ENCODE measurements at regions not wholly inside any gene's neighbourhood (a gene's known extent, or its start where the extent isn't known, plus 50 kb on each side); places are given as distances from the start of the nearest gene placed in this dataset.

DNA sequence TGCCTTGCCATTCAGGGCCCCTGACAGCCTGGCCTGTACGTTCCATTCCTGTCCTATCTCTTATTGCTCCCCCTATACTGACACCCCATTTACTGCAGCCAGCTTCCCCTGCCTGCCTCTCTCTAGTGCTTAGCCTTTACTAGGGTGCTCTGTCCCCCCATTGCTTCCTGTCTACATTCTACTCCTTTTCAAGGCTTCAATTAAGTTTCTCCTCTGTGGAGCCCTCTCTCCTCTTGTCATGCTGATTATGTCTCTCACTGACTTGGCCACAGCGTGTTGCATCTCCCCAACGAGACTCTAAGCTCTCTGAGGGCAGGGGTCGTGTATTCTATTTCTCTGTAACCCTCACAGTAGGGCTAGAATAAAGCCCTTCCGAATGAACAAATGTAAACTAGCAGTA, 185.2 kb downstream of the RPLP1 start:
- TF ChIP-seq GATA3 (IDR thresholded peaks at IDR 0.05; ENCODE audit: low read depth, low read length) (no peak), GATA2 (IDR thresholded peaks at IDR 0.05; ENCODE audit: low read depth, low read length) (no peak)

GRCh38 chr15:69643476-69643875, 190.9 kb downstream of the RPLP1 start:
- TF ChIP-seq GATA2 (IDR thresholded peaks at IDR 0.05; ENCODE audit: low read depth, low read length) (no peak), GATA3 (IDR thresholded peaks at IDR 0.05; ENCODE audit: low read depth, low read length) (no peak)

DNA sequence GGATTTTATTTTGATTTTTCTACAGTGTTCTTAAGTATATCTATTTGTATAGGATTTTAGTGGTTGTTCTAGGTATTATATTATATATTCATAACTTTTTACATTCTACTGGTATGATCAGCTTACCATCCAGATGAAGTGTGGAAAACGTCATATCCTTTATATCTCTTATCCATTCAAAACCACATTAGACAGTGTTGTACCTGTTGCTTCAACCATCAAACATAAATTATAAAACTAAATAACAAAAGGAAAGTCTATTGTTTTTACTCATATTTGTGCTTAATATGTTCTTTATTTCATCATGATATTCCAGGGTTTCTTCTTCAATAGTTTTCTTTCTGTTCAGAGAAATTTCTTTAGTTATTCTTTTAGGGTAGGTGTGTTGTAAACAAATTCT, 191.4 kb downstream of the RPLP1 start:
- TF ChIP-seq GATA2 (IDR thresholded peaks at IDR 0.05; ENCODE audit: low read depth, low read length) (no peak), GATA3 (IDR thresholded peaks at IDR 0.05; ENCODE audit: low read depth, low read length) (no peak)

DNA sequence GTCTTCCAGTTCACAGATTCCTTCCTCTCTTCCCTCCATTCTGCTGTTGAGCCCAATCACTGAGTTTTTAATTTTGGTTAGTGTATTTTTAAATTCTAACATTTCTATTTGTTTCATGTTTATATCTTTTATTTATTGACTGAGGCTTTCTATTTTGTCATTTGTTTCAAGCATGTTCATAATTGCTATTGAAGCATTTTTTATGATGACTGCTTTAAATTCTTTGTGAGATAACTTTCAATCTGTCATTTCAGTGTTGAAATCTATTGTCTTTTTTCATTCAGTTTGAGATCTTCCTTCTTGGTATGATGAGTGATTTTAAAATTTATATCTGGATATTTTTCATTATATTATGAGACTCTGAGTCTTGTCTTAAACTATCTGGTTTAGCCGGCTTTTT, 192.3 kb downstream of the RPLP1 start:
- TF ChIP-seq GATA2 (IDR thresholded peaks at IDR 0.05; ENCODE audit: low read depth, low read length) (no peak), GATA3 (IDR thresholded peaks at IDR 0.05; ENCODE audit: low read depth, low read length) (no peak)

DNA sequence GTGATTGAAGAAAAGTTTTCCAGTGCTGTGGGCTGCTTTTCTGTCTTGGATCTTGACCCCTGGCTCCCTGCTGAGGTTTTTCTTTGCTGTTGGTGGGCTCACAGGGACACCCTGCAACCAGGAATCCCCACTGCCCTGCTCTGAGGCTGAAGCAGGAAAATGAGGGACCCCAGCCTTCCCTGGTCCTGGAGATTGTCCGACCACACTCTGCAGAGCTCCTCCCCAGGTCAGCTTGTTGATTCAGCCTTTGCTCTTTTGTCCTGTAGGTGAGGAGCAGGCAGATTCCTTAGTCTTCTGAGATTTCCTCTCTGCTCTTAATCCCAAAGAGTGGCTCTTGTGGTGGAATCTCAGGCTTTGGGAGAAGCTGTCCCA, 194.5 kb downstream of the RPLP1 start:
- TF ChIP-seq GATA2 (IDR thresholded peaks at IDR 0.05; ENCODE audit: low read depth, low read length) = no peak
- no peak for TF ChIP-seq GATA3 (IDR thresholded peaks at IDR 0.05; ENCODE audit: low read depth, low read length)

DNA sequence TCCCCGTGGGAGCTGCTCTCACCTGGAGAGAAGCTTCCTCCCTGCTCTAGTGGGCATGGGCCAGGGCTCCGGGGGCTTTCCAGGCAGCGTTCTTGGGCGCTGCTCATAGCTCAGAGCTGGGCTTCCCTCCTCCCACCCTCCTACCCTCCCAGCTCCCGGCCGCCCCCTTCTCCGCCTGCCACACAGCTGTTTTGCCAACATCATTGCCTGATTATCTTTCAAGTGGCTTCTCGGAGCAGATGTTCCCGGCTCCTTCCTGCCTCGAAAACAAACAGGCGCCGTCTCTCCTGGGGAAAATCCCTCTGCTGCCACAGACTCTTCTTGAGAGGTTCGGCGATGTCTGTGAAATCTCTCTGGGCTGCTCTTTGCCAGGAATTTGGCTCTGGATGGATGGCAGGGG, 195.6 kb downstream of the RPLP1 start:
- TF ChIP-seq GATA2 (IDR thresholded peaks at IDR 0.05; ENCODE audit: low read depth, low read length) = no peak
- no peak for TF ChIP-seq GATA3 (IDR thresholded peaks at IDR 0.05; ENCODE audit: low read depth, low read length)

GRCh38 chr15:69648775-69649735, 196.4 kb downstream of the RPLP1 start:
- TF ChIP-seq GATA2 (IDR thresholded peaks at IDR 0.05; ENCODE audit: low read depth, low read length) (no peak), GATA3 (IDR thresholded peaks at IDR 0.05; ENCODE audit: low read depth, low read length) (no peak)

DNA sequence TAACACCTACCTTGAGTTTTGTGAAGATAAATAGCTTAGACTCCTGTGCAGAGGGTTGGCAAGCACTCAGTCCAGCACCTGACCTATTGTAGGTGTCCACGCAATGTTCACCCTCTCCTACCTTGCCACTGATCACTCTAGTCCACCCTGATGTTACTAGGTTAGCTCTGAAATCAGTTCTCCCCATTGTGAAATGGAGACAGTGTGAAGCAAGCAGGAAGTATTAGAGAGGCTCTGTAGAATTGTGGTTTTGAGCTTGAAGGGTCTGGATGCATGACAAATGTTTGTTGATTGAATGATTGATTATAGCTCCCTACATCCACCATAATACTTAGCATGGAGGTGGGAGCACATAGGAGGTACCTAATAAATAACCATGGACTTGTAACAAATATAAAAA, 199.7 kb downstream of the RPLP1 start:
- TF ChIP-seq GATA2 (IDR thresholded peaks at IDR 0.05; ENCODE audit: low read depth, low read length) (no peak), GATA3 (IDR thresholded peaks at IDR 0.05; ENCODE audit: low read depth, low read length) (no peak)

GRCh38 chr15:69652751-69653305, 200.2 kb downstream of the RPLP1 start:
- TF ChIP-seq GATA3 (IDR thresholded peaks at IDR 0.05; ENCODE audit: low read depth, low read length) (no peak), GATA2 (IDR thresholded peaks at IDR 0.05; ENCODE audit: low read depth, low read length) (no peak)

GRCh38 chr15:69653306-69653705, 200.7 kb downstream of the RPLP1 start:
- TF ChIP-seq GATA3 (IDR thresholded peaks at IDR 0.05; ENCODE audit: low read depth, low read length) (no peak), GATA2 (IDR thresholded peaks at IDR 0.05; ENCODE audit: low read depth, low read length) (no peak)

DNA sequence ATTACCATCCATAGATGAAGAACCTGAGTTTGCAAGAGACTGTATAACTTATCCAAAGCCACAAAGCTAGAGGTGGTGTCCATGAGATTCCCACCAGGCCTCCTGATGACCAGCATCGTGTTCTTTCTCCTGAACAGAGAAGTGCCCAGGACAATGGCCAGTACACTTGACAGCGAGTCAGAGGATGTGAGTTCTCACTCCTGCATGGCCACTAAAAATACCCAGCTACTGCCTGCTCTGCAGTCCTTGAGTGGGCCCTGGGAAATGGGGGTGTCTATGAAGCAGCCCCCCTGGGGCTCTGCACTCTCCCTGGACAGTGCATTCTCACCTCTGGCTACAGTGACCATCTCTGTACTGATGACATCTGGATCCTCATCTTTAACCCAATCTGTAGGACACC, 201.2 kb downstream of the RPLP1 start:
- no peak for TF ChIP-seq GATA3 (IDR thresholded peaks at IDR 0.05; ENCODE audit: low read depth, low read length)
- TF ChIP-seq GATA2 (IDR thresholded peaks at IDR 0.05; ENCODE audit: low read depth, low read length) = no peak

DNA sequence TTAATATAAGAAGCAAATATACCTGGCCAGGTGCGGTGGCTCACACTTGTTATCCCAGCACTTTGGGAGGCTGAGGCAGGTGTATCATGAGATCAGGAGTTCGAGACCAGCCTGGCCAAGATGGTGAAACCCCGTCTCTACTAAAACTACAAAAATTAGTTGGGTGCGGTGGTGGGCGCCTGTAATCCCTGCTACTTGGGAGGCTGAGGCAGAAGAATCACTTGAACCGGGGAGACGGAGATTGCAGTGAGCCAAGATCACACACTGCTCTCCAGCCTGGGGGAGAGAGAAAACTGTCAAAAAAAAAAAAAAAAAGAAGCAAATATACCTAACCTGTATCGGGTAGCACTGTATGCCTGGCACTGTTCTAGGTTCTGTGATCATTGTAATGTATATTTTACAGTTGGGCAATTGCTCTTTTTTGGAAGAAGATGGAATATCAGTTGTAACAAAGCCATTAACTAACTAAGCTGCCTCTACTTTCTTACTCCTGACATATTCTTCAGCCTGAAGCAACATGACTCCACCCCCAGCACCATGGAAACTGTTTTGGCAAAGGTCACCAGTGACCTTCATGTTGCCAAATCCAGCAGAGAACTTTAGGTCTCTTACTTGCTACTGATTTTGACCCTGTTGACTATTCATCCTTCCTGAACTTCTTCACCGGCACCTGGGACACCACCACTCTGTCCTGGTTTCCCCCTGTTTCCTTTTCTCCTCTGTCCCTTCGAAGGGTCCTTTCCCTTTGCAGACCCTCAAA, 203.8 kb downstream of the RPLP1 start:
- TF ChIP-seq GATA3 (IDR thresholded peaks at IDR 0.05; ENCODE audit: low read depth, low read length) (no peak), GATA2 (IDR thresholded peaks at IDR 0.05; ENCODE audit: low read depth, low read length) (no peak)

GRCh38 chr15:69657626-69658025, 205.0 kb downstream of the RPLP1 start:
- TF ChIP-seq GATA2 (IDR thresholded peaks at IDR 0.05; ENCODE audit: low read depth, low read length) = no peak
- TF ChIP-seq GATA3 (IDR thresholded peaks at IDR 0.05; ENCODE audit: low read depth, low read length) = no peak

DNA sequence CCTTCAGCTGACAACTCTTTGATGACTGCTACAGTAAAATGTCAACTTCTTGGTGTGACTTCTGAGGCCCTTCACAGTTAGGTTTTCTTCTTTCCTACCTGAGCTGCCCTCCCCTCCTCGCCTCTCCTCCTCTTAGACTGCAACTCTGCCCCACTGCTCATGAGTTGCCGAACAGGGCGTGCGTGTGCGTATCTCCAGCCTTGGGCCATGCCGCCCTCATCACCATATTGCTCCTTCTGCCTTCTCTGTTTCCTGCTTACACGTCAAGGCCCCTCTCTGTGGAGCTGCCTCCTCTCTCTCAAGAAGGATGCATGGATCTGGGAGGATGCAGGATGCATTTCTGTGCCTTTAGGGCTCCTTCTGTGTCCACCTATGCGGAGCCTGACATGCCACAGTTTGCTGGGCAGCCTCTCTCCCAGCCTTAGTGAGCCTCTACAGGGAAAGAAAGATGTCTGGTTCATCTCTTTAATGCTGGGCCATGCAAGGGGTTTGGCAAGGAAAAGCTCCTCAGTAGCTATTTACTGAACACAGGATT, 205.9 kb downstream of the RPLP1 start:
- TF ChIP-seq GATA3 (IDR thresholded peaks at IDR 0.05; ENCODE audit: low read depth, low read length) (no peak), GATA2 (IDR thresholded peaks at IDR 0.05; ENCODE audit: low read depth, low read length) (no peak)
